A549 (cell line): ENCODE measurements at regions not wholly inside any gene's neighbourhood (a gene's known extent, or its start where the extent isn't known, plus 50 kb on each side); places are given as distances from the start of the nearest gene placed in this dataset.

ENCODE experiments used
- CEBPB ChIP-seq, 2 experiments: fragments of >200 bp in 1 of 2; sonication (Bioruptor Twin) in 1 of 2; formaldehyde crosslinking in 1 of 2; IDR thresholded peaks; 2 replicates each; pipeline ENCODE4 v1.6.1; 2012 to 2016
- CHD2 ChIP-seq: fragments of 150-350 bp; IDR thresholded peaks from 2 replicates; pipeline ENCODE4 v1.6.1; 2014; ENCODE audit warnings: low read length; ENCODE audit not compliant: partially characterized antibody
- CTCF ChIP-seq: fragments of >200 bp; sonication (Bioruptor Twin); formaldehyde crosslinking; IDR thresholded peaks from 3 replicates; pipeline ENCODE4 v1.5.1; 2016
- FOSL2 ChIP-seq, 2 experiments: fragments of 450-650 bp in 1 of 2; fragments of >200 bp in 1 of 2; sonication (Bioruptor Twin) in 1 of 2; formaldehyde crosslinking; IDR thresholded peaks; 2 replicates each; pipeline versions ENCODE4 v1.5.0 to v1.6.1; 2016 to 2020; ENCODE audit warnings: mild to moderate bottlenecking in 1 of 2, moderate library complexity in 1 of 2
- MAX ChIP-seq: IDR thresholded peaks from 2 replicates; pipeline ENCODE4 v1.6.1; 2012
- POLR2AphosphoS2 ChIP-seq: conservative IDR thresholded peaks from 2 replicates; pipeline ENCODE4 v1.6.1; 2012; ENCODE audit warnings: low read length, improper control_type of control experiment, inconsistent platforms
- RCOR1 ChIP-seq: fragments of 150-350 bp; IDR thresholded peaks from 2 replicates; pipeline ENCODE4 v1.6.1; 2014; ENCODE audit warnings: antibody characterized with exemption, low read length, low read depth
- REST ChIP-seq: fragments of 200-600 bp; sonication (generic); IDR thresholded peaks from 2 replicates; pipeline ENCODE4 v1.6.1; 2016; ENCODE audit warnings: antibody characterized with exemption, mild to moderate bottlenecking, moderate library complexity
- SMC3 ChIP-seq: fragments of >200 bp; sonication (Bioruptor Twin); formaldehyde crosslinking; IDR thresholded peaks from 3 replicates; pipeline ENCODE4 v1.6.1; 2018; ENCODE audit warnings: inconsistent platforms
- TF ChIP-seq, protein P1 (sequence below): fragments of 250-450 bp; sonication (Bioruptor Pico); IDR thresholded peaks from 2 replicates; pipeline ENCODE4 v1.5.0; 2021; ENCODE audit warnings: mild to moderate bottlenecking, moderate library complexity, borderline replicate concordance

GRCh38 chr17:54780238-54780637, 120.4 kb upstream of the TOM1L1 start:
- TF ChIP-seq CTCF (no peak), CEBPB (IDR thresholded peaks at IDR 0.05) (no peak), MAX (no peak), SMC3 (no peak), FOSL2 (IDR thresholded peaks at IDR 0.05) (no peak), FOSL2 (CRISPR knock-in tag; IDR thresholded peaks at IDR 0.05) (no peak), POLR2AphosphoS2 (no peak), CHD2 (no peak), REST (no peak), RCOR1 (no peak)
- TF ChIP-seq, protein P1, sequence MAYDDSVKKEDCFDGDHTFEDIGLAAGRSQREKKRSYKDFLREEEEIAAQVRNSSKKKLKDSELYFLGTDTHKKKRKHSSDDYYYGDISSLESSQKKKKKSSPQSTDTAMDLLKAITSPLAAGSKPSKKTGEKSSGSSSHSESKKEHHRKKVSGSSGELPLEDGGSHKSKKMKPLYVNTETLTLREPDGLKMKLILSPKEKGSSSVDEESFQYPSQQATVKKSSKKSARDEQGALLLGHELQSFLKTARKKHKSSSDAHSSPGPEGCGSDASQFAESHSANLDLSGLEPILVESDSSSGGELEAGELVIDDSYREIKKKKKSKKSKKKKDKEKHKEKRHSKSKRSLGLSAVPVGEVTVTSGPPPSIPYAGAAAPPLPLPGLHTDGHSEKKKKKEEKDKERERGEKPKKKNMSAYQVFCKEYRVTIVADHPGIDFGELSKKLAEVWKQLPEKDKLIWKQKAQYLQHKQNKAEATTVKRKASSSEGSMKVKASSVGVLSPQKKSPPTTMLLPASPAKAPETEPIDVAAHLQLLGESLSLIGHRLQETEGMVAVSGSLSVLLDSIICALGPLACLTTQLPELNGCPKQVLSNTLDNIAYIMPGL (CRISPR knock-in tag), result no peak
